ENCODE measurements at regions not wholly inside any gene's neighbourhood (a gene's known extent, or its start where the extent isn't known, plus 50 kb on each side); places are given as distances from the start of the nearest gene placed in this dataset.

DNA sequence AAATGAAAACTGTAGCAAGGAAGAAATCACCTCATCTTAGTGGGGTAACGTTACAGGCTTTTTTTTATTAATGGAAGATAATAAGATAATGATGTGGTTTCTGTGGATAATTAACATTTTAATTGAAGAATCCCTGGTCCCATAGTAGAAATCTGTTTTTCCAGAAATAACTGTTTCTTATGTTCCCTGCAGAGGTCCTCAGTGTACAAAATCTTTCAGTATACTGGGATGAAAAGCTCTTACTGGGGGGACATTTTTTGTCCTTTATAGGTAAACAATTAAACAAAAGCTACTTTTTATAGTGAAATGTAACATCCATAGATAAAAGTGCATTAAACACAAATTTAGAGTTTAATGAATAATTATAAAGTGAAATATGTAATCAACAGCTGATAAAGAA is 312.2 kb downstream of the ATXN7L3B start:
- no peak for FAIRE-seq

GRCh38 chr12:74871817-74872216 is 334.2 kb downstream of the ATXN7L3B start:
- DNase-seq (no peak), ATAC-seq (no peak), FAIRE-seq (no peak)
- no peak for TF ChIP-seq CTCF (IDR thresholded peaks at IDR 0.05)
- Histone ChIP-seq H3K27ac (no peak overlapping the region), H3K27me3 (no peaks in the 10 kb centered on the region), H3K4me1 (no peaks in the 10 kb centered on the region), H3K9me3 (no peaks in the 10 kb centered on the region), H3K4me3 (no peak overlapping the region), H3K36me3 (no peaks in the 10 kb centered on the region)
- intact Hi-C loops (cut with DNase I): no loop called here

More for the DNA sequence above, 312.2 kb downstream of the ATXN7L3B start:
- Histone ChIP-seq H3K9me3 (no peaks in the 10 kb centered on the region), H3K36me3 (no peaks in the 10 kb centered on the region), H3K4me1 (peaks cover 0 to 6% (median 0%) of the 10 kb centered on the region in 3 donors), H3K4me3 (no peak overlapping the region), H3K27me3 (no peaks in the 10 kb centered on the region), H3K27ac (no peak overlapping the region)
- WGBS, 2 donors: 14 to 38% methylated on average over 1 of the region's 1 CpG
- intact Hi-C loops (cut with DNase I): no loop called here
- no peak for TF ChIP-seq CTCF (IDR thresholded peaks at IDR 0.05)
- DNase-seq (no peak), ATAC-seq (no peak)

GRCh38 chr12:74885775-74886174 is 323.9 kb downstream of the KCNC2 start:
- no peak overlapping the region for H3K27ac ChIP-seq
- no peak for DNase-seq
- H3K9me3 ChIP-seq: no peaks in the 10 kb centered on the region
- no peaks in the 10 kb centered on the region for H3K36me3 ChIP-seq
- TF ChIP-seq CTCF (IDR thresholded peaks at IDR 0.05): no peak
- H3K4me1 ChIP-seq: peaks cover 0 to 6% (median 6%) of the 10 kb centered on the region in 3 donors
- intact Hi-C loops (cut with DNase I): no loop called here
- no peak overlapping the region for H3K4me3 ChIP-seq
- no peak for ATAC-seq
- WGBS, 2 donors: 91 to 95% methylated on average over 2 of the region's 2 CpGs
- no peaks in the 10 kb centered on the region for H3K27me3 ChIP-seq
- FAIRE-seq: no peak

- no peak for FAIRE-seq
- Histone ChIP-seq H3K9me3 (no peaks in the 10 kb centered on the region), H3K27me3 (no peaks in the 10 kb centered on the region), H3K27ac (peak overlapping the region in 1 of 4 donors; percentile 33), H3K36me3 (no peaks in the 10 kb centered on the region), H3K4me3 (no peak overlapping the region), H3K4me1 (peaks cover 0 to 6% (median 6%) of the 10 kb centered on the region in 3 donors)
- intact Hi-C loops (cut with DNase I): no loop called here
- no peak for DNase-seq
- WGBS, 2 donors: 55 to 67% methylated on average over 2 of the region's 2 CpGs
- no peak for ATAC-seq
- no peak for TF ChIP-seq CTCF (IDR thresholded peaks at IDR 0.05)
Measured at GRCh38 chr12:74889073-74889472, 320.6 kb downstream of the KCNC2 start.

DNA sequence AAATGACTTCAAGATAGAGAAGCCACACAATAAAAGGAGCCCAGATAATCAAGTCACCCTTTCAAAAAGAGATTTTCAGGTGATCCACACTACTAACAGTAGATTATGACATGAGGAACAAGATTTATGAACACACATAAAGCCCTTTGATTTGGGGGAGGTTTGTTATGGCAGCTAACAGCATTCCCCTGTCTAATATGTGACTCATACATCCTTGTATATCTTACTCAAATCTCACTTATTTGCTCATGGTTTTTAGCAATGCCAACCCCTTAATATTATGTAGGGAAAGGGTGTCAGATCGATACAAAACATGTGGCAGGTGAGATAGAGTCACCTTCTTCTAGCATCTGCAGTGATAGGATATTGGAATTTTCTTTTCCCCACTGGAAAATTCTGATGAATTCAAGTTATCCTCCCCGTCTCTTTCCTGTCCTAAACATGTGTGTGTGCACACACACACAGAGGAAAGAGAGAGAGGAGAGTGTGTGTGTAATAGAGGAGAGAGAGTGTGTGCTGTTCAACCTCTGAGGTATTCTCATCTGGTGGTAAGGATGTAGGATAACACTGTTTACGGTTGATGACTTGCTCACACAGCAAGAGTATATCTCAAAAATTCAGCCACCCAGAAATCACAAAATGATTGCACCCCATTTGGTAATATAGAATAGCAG is 319.9 kb downstream of the KCNC2 start:
- WGBS, 2 donors: 35 to 61% methylated on average over 3 of the region's 3 CpGs
- Histone ChIP-seq H3K27me3 (no peaks in the 10 kb centered on the region), H3K4me1 (peaks cover 0 to 6% (median 6%) of the 10 kb centered on the region in 3 donors), H3K4me3 (no peak overlapping the region), H3K9me3 (no peaks in the 10 kb centered on the region), H3K36me3 (no peaks in the 10 kb centered on the region), H3K27ac (peak overlapping the region in 1 of 4 donors; percentile 33)
- peak; percentile 39 to 69 (median 60) for ATAC-seq
- no peak for FAIRE-seq
- no peak for TF ChIP-seq CTCF (IDR thresholded peaks at IDR 0.05)
- intact Hi-C loops (cut with DNase I): no loop called here
- no peak for DNase-seq
